GM12878 (cell line): ENCODE measurements at regions not wholly inside any gene's neighbourhood (a gene's known extent, or its start where the extent isn't known, plus 50 kb on each side); places are given as distances from the start of the nearest gene placed in this dataset.

Source experiments
- ATAC-seq: fragments of 200-7000 bp; cut with Tn5 transposase; 3 replicates; pipeline ENCODE4 v1.9.1; 2020; ENCODE audit warnings: mild to moderate bottlenecking, moderate library complexity
- BruUV-seq: library from RNA; stranded (reverse); fragments of 400-500 nt; replicated peaks from 2 replicates; lab custom pipeline; 2021; lab: Mats Ljungman, UMichigan
- CTCF ChIA-PET: fragments of 300-600 bp; sonication (Branson Sonifier 250); formaldehyde crosslinking; extraction: SDS; loops from one replicate; lab custom pipeline; 2021; ENCODE audit warnings: inconsistent platforms; lab: Yijun Ruan, JAX
- POLR2A ChIA-PET: fragments of 350-600 bp; formaldehyde crosslinking; extraction: SDS; loops from one replicate; lab custom pipeline; 2021; ENCODE audit warnings: inconsistent platforms; lab: Charles Lee
- RAD21 ChIA-PET: fragments of 300-600 bp; sonication (Branson Sonifier 250); formaldehyde crosslinking; loops from one replicate; lab custom pipeline; 2023; ENCODE audit warnings: antibody characterized with exemption; ENCODE audit not compliant: unreplicated experiment; lab: Charles Lee
- SMC1A ChIA-PET: fragments of 300-600 bp; sonication (Branson Sonifier 250); formaldehyde crosslinking; loops from one replicate; lab custom pipeline; 2023; ENCODE audit not compliant: unreplicated experiment, uncharacterized antibody; lab: Charles Lee
- DNase-seq: peaks from one replicate; pipeline ENCODE4 v3.0.0-alpha.2; 2011; ENCODE audit warnings: low read depth, low spot score
- FAIRE-seq: peaks from 3 replicates; lab custom pipeline; 2011; peaks lifted over from hg19 to GRCh38; lab: Jason Lieb, UNC
- H2AFZ ChIP-seq: 2 replicates; pipeline ENCODE4 v1.6.0; 2011; ENCODE audit warnings: low read depth, low read length, control low read depth; ENCODE audit not compliant: control insufficient read depth
- H3K27ac ChIP-seq: 2 replicates; pipeline ENCODE4 v1.5.1; 2011; ENCODE audit warnings: control low read depth; ENCODE audit not compliant: control insufficient read depth, insufficient read depth
- H3K27me3 ChIP-seq, 2 experiments: replicated peaks in 1 of 2; 2 replicates each; pipeline versions ENCODE4 v1.6.0 to v1.6.1; 2011; ENCODE audit warnings: low read length in 1 of 2; ENCODE audit not compliant: control insufficient read depth in 2 of 2, insufficient read depth in 2 of 2
- H3K36me3 ChIP-seq, 2 experiments: 2 replicates each; pipeline ENCODE4 v1.5.1; 2011; ENCODE audit warnings: low read length in 1 of 2; ENCODE audit not compliant: control insufficient read depth in 2 of 2, insufficient read depth in 2 of 2
- H3K4me1 ChIP-seq: 2 replicates; pipeline ENCODE4 v1.6.1; 2011; ENCODE audit warnings: mild to moderate bottlenecking, low read length, moderate library complexity, mixed read lengths; ENCODE audit not compliant: control insufficient read depth, insufficient read depth
- H3K4me2 ChIP-seq: 2 replicates; pipeline ENCODE4 v1.6.0; 2011; ENCODE audit warnings: control low read depth; ENCODE audit not compliant: control insufficient read depth, insufficient read depth
- H3K4me3 ChIP-seq: fragments of 200-600 bp; sonication (generic); 2 replicates; pipeline ENCODE4 v1.5.1; 2016
- H3K79me2 ChIP-seq: 2 replicates; pipeline ENCODE4 v1.6.0; 2011; ENCODE audit warnings: low read length; ENCODE audit not compliant: control insufficient read depth, insufficient read depth
- H3K9ac ChIP-seq: 2 replicates; pipeline ENCODE4 v1.8.0; 2011; ENCODE audit warnings: low read length, control low read depth, mixed read lengths; ENCODE audit not compliant: control insufficient read depth, insufficient read depth
- H3K9me3 ChIP-seq: replicated peaks from 3 replicates; pipeline ENCODE4 v1.5.1; 2011; ENCODE audit warnings: mild to moderate bottlenecking, low read length; ENCODE audit not compliant: control insufficient read depth, insufficient read depth
- H4K20me1 ChIP-seq: 2 replicates; pipeline ENCODE4 v1.6.0; 2011; ENCODE audit not compliant: control insufficient read depth, insufficient read depth
- CREB1 ChIP-seq: IDR thresholded peaks from 2 replicates; pipeline ENCODE4 v1.6.1; 2012; ENCODE audit warnings: low read depth, mild to moderate bottlenecking, inconsistent platforms
- HSF1 ChIP-seq: fragments of 150-350 bp; IDR thresholded peaks from 2 replicates; pipeline ENCODE4 v1.6.1; 2014; ENCODE audit warnings: mild to moderate bottlenecking, low read depth, low read length
- JUND ChIP-seq: IDR thresholded peaks from 2 replicates; pipeline ENCODE4 v1.6.1; 2012; ENCODE audit warnings: low read depth, mild to moderate bottlenecking, low read length, improper control_type of control experiment, moderate library complexity
- KLF5 ChIP-seq: fragments of 450-650 bp; IDR thresholded peaks from 2 replicates; pipeline ENCODE4 v1.6.1; 2014; ENCODE audit warnings: mild to moderate bottlenecking; ENCODE audit not compliant: partially characterized antibody
- MYC ChIP-seq: IDR thresholded peaks from 2 replicates; pipeline ENCODE4 v1.6.1; 2011; ENCODE audit warnings: mild to moderate bottlenecking, low read length, moderate library complexity, inconsistent platforms; ENCODE audit not compliant: insufficient read depth, insufficient replicate concordance, insufficient read length, severe bottlenecking
- NFYB ChIP-seq: IDR thresholded peaks from 2 replicates; pipeline ENCODE4 v1.6.1; 2011; ENCODE audit warnings: low read depth, mild to moderate bottlenecking, low read length, improper control_type of control experiment, moderate library complexity; ENCODE audit not compliant: insufficient read depth
- PAX5 ChIP-seq: IDR thresholded peaks from 2 replicates; pipeline ENCODE4 v1.6.1; 2011; ENCODE audit warnings: low read depth, low read length, borderline replicate concordance
- PRDM15 ChIP-seq: fragments of 450-650 bp; formaldehyde crosslinking; IDR thresholded peaks from 2 replicates; pipeline ENCODE4 v1.4.0; 2020; ENCODE audit warnings: mild to moderate bottlenecking, moderate library complexity
- SPI1 ChIP-seq: IDR thresholded peaks from 2 replicates; pipeline ENCODE4 v1.6.1; 2011; ENCODE audit warnings: low read depth, mild to moderate bottlenecking, low read length, moderate library complexity, borderline replicate concordance; ENCODE audit not compliant: insufficient read depth
- WRNIP1 ChIP-seq: IDR thresholded peaks from 2 replicates; pipeline ENCODE4 v1.6.1; 2011; ENCODE audit warnings: low read depth, low read length, improper control_type of control experiment, borderline replicate concordance
- ZSCAN29 ChIP-seq: fragments of 450-650 bp; IDR thresholded peaks from 2 replicates; pipeline ENCODE4 v1.6.1; 2017; ENCODE audit warnings: mild to moderate bottlenecking, moderate library complexity
- ZZZ3 ChIP-seq: IDR thresholded peaks from 2 replicates; pipeline ENCODE4 v1.6.1; 2011; ENCODE audit warnings: low read depth; ENCODE audit not compliant: control insufficient read depth, insufficient read length
- WGBS: methylation state at CpG from one replicate; pipeline ENCODE4 v1.1.6; 2016; ENCODE audit warnings: low lambda C conversion rate; ENCODE audit not compliant: insufficient replicate concordance, insufficient coverage; ENCODE audit errors: missing lambda C conversion rate; 5-methylcytosine and 5-hydroxymethylcytosine counted together
- in situ Hi-C: fragments of 300-500 bp; cut with MboI; formaldehyde crosslinking; loops from 9 replicates; pipeline ENCODE4 v1.14.3; 2018; ENCODE audit warnings: mixed read lengths
- intact Hi-C: fragments of 100-400 bp; cut with micrococcal nuclease; formaldehyde crosslinking; loops from one replicate; pipeline ENCODE4 v1.14.2; 2022; ENCODE audit not compliant: unreplicated experiment
- TF ChIP-seq, protein P1 (sequence below): IDR thresholded peaks from 2 replicates; pipeline ENCODE4 v1.6.1; 2012; ENCODE audit warnings: mild to moderate bottlenecking, low read depth, low read length

DNA sequence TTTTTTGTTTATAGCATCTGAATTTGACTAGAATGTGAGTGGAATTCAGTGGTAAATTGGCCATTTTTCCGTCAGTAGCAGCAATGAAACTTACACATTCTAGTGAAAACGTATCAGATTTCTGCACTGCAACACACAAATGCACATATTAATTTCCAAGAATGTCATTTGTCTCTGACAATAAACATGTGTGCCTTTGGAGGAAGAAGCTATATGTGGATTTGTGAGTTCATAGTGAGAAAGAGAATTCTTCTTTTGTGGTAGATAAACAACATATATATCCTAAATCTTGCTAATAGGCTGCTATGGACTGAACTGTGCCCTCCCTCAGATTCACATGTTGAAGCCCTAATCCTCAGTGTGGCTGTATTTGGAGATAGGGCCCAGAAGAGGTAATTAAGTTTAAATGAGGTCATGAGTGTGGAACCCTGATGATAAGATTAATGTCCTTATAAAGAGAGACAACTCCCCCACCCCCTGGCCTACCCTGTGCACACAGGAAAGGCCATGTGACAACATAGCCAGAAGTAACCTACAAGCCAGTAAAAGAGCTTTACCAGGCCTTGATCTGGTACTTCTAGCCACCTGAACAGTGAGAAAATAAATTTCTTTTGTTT is 200.2 kb upstream of the EYA4 start:
- BruUV-seq, result no TSS peak
- 0% methylated on average over 2 of the region's 2 CpGs for WGBS
- CTCF ChIA-PET, result interaction anchor here (0.6 to 1.1 kb wide), 4 partner anchors 78 to 370 kb away, joined by 3 to 4 read pairs (median 4); no protein-coding TSS in a partner anchor
- POLR2A ChIA-PET, result no interaction called here
- intact Hi-C loops (loop anchor here (2.0 to 5.0 kb wide), 2 partner anchors 79 to 210 kb away; no protein-coding TSS in a partner anchor), in situ Hi-C loops (no loop called here)
- FAIRE-seq (no peak), DNase-seq (no peak), ATAC-seq (no peak)
- H3K9ac ChIP-seq, result no peak overlapping the region
- no peaks in the 10 kb centered on the region for H3K9me3 ChIP-seq
- H2AFZ ChIP-seq, result no peak overlapping the region
- RAD21 ChIA-PET, result no interaction called here
- SMC1A ChIA-PET, result interaction anchor here (1.2 to 1.3 kb wide), 2 partner anchors 11 to 78 kb away, joined by 3 read pairs; no protein-coding TSS in a partner anchor
- no peak overlapping the region for H3K27ac ChIP-seq
- no peaks in the 10 kb centered on the region for H3K27me3 ChIP-seq
- no peaks in the 10 kb centered on the region for H3K4me1 ChIP-seq
- H3K4me2 ChIP-seq, result no peak overlapping the region
- H3K4me3 ChIP-seq, result no peak overlapping the region
- no peaks in the 10 kb centered on the region for H4K20me1 ChIP-seq
- no peaks in the 10 kb centered on the region for H3K79me2 ChIP-seq
- H3K36me3 ChIP-seq, result no peaks in the 10 kb centered on the region
- TF ChIP-seq WRNIP1 (no peak), PAX5 (no peak), NFYB (no peak), KLF5 (no peak), HSF1 (no peak), MYC (no peak), ZZZ3 (no peak), CREB1 (no peak), ZSCAN29 (no peak), PRDM15 (CRISPR knock-in tag) (no peak), JUND (no peak), SPI1 (no peak)
- TF ChIP-seq, protein P1, sequence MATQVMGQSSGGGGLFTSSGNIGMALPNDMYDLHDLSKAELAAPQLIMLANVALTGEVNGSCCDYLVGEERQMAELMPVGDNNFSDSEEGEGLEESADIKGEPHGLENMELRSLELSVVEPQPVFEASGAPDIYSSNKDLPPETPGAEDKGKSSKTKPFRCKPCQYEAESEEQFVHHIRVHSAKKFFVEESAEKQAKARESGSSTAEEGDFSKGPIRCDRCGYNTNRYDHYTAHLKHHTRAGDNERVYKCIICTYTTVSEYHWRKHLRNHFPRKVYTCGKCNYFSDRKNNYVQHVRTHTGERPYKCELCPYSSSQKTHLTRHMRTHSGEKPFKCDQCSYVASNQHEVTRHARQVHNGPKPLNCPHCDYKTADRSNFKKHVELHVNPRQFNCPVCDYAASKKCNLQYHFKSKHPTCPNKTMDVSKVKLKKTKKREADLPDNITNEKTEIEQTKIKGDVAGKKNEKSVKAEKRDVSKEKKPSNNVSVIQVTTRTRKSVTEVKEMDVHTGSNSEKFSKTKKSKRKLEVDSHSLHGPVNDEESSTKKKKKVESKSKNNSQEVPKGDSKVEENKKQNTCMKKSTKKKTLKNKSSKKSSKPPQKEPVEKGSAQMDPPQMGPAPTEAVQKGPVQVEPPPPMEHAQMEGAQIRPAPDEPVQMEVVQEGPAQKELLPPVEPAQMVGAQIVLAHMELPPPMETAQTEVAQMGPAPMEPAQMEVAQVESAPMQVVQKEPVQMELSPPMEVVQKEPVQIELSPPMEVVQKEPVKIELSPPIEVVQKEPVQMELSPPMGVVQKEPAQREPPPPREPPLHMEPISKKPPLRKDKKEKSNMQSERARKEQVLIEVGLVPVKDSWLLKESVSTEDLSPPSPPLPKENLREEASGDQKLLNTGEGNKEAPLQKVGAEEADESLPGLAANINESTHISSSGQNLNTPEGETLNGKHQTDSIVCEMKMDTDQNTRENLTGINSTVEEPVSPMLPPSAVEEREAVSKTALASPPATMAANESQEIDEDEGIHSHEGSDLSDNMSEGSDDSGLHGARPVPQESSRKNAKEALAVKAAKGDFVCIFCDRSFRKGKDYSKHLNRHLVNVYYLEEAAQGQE, result no peak
